GM12865 (cell line): ENCODE measurements at regions not wholly inside any gene's neighbourhood (a gene's known extent, or its start where the extent isn't known, plus 50 kb on each side); places are given as distances from the start of the nearest gene placed in this dataset.

Experiments
- DNase-seq: peaks from one replicate; pipeline ENCODE4 v3.0.0; 2010; ENCODE audit warnings: low read depth
- H3K4me3 ChIP-seq: 2 replicates; pipeline ENCODE4 v1.5.1; 2011; ENCODE audit warnings: mild to moderate bottlenecking, low read depth, low read length, control low read depth
- TF ChIP-seq, protein P1 (sequence below): IDR thresholded peaks from 2 replicates; pipeline ENCODE4 v1.5.1; 2011; ENCODE audit warnings: low read length, control low read depth, low read depth, inconsistent platforms; ENCODE audit not compliant: insufficient read depth; ENCODE audit errors: missing control alignments

DNA sequence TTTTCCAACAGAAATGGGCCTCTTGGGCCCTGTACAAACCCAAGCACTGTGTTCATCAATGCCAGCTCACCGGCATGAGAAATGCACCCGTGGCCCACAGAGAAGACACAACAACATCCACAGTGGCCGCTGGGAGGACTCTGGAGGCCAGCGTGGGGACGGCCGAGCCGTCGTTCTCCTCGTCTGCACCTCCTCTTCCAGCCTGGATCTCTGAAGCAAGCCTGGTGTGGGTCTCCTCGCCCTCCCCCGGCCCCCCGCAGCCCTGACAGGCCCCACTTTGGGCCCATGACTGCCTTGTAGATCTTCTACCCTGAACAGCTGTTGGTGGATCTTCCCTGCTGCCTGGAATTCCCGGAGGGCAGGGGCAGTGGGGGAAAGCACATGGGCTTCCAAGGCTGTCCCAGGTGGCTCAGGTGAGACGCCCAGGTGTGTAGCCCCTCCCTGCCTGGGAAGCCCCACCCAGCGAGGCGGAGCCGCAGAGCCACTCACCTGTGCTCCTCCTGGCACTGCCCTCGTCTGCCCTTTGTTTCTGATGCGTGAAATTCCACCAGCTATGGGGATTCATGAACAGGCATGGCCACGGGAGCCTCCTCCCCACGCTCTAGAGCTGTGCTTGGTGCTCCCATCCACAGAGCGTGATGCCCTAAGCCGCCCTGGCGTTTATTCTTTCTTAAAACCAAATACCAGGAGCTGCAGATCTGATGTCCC is 225.9 kb downstream of the BRD1 start:
- TF ChIP-seq, protein P1, sequence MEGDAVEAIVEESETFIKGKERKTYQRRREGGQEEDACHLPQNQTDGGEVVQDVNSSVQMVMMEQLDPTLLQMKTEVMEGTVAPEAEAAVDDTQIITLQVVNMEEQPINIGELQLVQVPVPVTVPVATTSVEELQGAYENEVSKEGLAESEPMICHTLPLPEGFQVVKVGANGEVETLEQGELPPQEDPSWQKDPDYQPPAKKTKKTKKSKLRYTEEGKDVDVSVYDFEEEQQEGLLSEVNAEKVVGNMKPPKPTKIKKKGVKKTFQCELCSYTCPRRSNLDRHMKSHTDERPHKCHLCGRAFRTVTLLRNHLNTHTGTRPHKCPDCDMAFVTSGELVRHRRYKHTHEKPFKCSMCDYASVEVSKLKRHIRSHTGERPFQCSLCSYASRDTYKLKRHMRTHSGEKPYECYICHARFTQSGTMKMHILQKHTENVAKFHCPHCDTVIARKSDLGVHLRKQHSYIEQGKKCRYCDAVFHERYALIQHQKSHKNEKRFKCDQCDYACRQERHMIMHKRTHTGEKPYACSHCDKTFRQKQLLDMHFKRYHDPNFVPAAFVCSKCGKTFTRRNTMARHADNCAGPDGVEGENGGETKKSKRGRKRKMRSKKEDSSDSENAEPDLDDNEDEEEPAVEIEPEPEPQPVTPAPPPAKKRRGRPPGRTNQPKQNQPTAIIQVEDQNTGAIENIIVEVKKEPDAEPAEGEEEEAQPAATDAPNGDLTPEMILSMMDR: no peak
- no peak overlapping the region for H3K4me3 ChIP-seq
- DNase-seq: no peak

DNA sequence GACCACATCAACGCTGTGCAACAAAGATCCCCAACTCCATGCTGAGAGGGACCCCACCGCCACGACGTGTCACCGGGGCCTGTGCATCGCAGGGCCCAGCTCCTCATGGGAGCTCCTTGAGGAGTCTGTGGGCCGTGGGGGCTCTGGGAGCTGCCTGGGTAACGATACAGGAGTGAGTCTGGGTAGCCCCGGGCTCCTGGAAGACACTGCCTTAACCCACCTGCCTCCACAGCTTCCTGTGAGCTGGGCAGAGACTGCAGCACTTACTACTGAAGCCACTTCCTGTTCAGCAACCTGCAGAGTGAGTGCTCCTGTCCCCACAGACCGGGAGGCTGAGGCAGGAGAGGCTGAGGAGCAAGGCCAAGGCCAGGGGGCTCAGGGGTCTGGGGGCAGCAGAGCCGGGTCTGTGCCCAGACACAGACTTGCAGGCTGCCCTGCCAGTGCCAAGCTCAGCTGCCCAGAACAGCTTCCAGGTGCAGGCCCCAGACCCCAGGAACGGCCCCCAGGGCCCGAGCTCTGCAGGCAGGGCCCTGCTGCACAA is 226.7 kb downstream of the BRD1 start:
- TF ChIP-seq, protein P1: no peak
- DNase-seq: no peak
- H3K4me3 ChIP-seq: no peak overlapping the region

DNA sequence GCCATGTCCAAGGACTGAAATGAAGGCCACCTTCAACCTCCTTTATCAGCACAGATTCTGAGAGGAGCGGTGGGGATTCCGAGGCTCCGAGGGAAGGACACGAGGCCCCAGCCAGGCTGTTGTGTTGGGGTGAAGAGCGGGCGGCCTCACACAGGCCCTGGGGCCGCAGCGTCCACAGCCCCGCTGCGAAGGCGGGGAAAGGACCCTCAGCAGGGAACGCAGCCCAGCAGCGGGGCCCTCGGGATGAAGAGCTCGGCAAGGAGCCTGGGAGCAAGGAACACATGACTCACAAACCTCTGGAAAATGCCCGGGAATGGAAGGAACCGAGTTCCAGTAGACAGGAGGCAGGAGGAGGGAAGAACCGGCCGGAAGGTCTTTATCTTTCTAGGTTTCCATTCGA is 227.2 kb downstream of the BRD1 start:
- no peak for DNase-seq
- H3K4me3 ChIP-seq: no peak overlapping the region
- TF ChIP-seq, protein P1: no peak

DNA sequence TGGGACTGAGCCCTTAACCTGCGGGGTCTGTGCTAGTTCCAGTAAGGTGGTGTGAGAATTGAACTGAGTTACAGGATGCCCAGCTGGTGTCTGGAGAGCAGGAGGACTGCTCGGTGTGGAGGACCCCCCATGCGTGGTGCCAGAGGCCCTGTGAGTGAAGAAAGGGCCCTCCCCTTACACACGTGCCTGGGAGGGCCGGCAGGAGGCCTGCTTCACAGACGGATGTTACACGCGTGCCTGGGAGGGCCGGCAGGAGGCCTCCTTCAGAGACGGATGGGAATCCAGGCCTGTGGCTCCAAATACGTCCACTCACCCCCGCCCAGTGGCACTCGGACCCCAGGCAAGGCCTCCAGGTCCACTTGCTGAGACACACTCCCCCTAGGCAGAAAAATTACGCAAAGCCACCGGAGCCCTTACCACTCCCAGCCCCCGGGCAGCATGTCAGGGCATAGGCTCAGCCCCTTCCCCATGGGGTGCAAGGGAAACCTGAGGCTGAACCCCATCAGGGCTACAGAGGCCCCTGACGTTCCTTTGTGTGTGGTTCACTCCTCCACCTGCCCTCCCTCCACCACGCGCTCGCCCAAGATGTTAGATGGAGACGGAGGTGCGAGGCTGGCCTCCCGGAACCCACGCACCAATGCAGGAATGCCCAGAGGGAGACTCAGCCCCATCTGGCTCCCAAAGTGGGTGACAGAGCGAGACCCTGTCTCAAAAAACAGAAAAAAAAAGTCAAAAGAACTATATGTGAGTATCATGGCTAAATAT is 227.8 kb downstream of the BRD1 start:
- TF ChIP-seq, protein P1: no peak
- H3K4me3 ChIP-seq: no peak overlapping the region
- DNase-seq: no peak

DNA sequence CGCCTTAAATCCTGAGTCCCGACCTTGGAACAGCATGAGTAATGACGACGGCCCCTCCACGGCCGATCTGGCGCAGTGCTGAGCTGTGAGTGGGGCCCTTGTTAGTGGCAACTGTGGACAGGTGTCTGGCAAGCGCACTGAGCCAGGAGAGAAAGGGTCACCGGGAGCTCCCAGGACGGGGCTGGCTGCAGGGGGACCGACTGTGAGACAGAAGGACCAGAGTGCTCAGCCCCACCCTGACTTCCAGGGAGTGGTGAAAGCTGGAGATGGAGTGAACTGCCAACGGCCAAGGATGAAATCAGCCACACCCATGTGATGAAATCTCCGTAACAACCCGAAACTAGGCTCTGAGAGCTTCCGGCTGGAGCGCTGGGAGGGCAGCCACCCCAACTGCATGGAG is 228.6 kb downstream of the BRD1 start:
- TF ChIP-seq, protein P1: no peak
- no peak overlapping the region for H3K4me3 ChIP-seq
- DNase-seq: no peak

DNA sequence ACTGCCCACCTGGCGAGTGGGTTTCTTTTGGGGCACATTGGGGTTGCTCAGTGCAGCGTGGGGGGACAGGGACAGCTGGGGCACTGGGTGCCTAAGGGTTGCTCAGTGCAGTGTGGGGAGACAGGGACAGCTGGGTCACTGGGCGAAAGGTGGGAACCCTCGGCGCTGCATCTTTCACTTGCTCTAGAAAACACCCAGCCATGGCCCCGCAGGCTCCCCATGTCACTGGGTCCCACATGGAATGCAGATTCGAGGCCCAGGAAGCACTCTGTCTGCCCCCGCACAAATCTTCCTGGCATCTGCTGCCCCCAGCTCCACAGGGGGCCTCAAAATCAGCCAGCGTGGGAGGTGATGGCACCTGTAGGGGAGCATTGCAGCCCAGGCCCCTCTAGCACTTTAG is 229.3 kb downstream of the BRD1 start:
- DNase-seq: no peak

More for the DNA sequence above, 229.3 kb downstream of the BRD1 start:
- TF ChIP-seq, protein P1: no peak
- no peak overlapping the region for H3K4me3 ChIP-seq
